ENCODE measurements at regions not wholly inside any gene's neighbourhood (a gene's known extent, or its start where the extent isn't known, plus 50 kb on each side); places are given as distances from the start of the nearest gene placed in this dataset.

DNA sequence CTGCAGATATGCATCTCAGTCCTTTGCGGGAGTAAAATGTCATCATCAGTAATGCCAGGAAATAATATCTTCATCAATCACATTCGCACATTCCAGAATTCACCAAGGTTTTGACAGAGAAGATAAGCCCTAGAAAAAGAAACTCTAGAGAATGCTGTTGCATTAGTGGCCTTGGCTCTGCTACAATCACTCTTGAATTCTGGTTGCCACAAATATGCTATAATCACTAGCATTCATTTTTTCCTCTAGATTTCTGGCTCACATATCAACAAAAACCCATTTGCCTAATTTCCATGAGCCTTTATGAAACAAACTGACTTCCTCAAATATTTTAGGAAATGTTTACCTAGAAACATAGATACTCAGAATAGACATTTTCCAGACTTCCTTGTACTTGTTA lies 653.4 kb downstream of the ANXA1 start:
- Histone ChIP-seq H3K27ac (ENCODE audit: low read length) (no peak overlapping the region), H3K36me3 (ENCODE audit: control insufficient read depth, insufficient read depth, low read length) (no peaks in the 10 kb centered on the region), H3K9me3 (ENCODE audit: control insufficient read depth, insufficient read depth, low read length) (no peaks in the 10 kb centered on the region), H3K4me3 (ENCODE audit: low read length) (no peak overlapping the region), H3K27me3 (ENCODE audit: control insufficient read depth, insufficient read depth, low read length) (no peaks in the 10 kb centered on the region), H3K4me1 (ENCODE audit: control insufficient read depth, insufficient read depth, low read length) (no peaks in the 10 kb centered on the region)
- Mint-ChIP-seq H3K4me3 (no peak overlapping the region), H3K27ac (no peak overlapping the region), H3K36me3 (no peaks in the 10 kb centered on the region), H3K27me3 (ENCODE audit: low read depth in 2 of 2) (peaks cover 0 to 3% of the 10 kb centered on the region in 2 donors), H3K4me1 (no peaks in the 10 kb centered on the region), H3K9me3 (peaks cover 0 to under 1% of the 10 kb centered on the region in 2 donors)
- ATAC-seq: no peak
- WGBS (ENCODE audit: insufficient coverage): 56% methylated on average over 2 of the region's 2 CpGs
- intact Hi-C loops (cut with micrococcal nuclease): no loop called here
- no peak for DNase-seq
- TF ChIP-seq, protein P1, sequence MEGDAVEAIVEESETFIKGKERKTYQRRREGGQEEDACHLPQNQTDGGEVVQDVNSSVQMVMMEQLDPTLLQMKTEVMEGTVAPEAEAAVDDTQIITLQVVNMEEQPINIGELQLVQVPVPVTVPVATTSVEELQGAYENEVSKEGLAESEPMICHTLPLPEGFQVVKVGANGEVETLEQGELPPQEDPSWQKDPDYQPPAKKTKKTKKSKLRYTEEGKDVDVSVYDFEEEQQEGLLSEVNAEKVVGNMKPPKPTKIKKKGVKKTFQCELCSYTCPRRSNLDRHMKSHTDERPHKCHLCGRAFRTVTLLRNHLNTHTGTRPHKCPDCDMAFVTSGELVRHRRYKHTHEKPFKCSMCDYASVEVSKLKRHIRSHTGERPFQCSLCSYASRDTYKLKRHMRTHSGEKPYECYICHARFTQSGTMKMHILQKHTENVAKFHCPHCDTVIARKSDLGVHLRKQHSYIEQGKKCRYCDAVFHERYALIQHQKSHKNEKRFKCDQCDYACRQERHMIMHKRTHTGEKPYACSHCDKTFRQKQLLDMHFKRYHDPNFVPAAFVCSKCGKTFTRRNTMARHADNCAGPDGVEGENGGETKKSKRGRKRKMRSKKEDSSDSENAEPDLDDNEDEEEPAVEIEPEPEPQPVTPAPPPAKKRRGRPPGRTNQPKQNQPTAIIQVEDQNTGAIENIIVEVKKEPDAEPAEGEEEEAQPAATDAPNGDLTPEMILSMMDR (IDR thresholded peaks at IDR 0.05): no peak

DNA sequence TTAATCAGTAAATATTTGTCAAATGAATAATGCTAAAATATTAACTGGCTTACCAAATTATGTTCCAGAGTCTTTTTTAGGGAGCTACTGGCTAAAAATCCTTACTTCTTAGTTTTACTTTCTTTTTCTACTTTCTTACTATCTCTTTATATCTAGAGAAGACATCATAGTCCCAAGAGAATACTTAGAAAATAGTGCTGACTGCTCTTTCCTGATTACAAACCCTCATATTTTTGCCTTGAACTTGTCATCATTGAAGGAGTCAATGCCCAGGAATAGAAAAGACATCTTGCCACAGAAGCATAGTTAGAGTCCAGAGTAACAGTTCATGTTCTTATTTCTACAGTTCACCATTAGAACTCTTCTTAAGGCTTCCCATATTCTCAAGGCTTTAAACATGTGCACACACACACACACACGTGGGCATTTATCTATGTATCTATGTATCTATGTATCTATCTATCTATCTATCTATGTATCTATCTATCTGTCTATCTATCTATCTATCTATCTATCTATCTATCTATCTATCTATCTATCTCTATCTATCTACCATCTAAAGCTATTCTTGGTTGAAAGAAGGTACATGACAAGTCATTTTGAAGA lies 654.3 kb downstream of the ANXA1 start:
- intact Hi-C loops (cut with micrococcal nuclease): no loop called here
- H3K27me3 ChIP-seq (ENCODE audit: control insufficient read depth, insufficient read depth, low read length): no peaks in the 10 kb centered on the region
- no peaks in the 10 kb centered on the region for H3K9me3 ChIP-seq (ENCODE audit: control insufficient read depth, insufficient read depth, low read length)
- ATAC-seq (no peak), DNase-seq (no peak)
- Mint-ChIP-seq H3K4me1 (no peaks in the 10 kb centered on the region), H3K36me3 (no peaks in the 10 kb centered on the region), H3K4me3 (no peak overlapping the region), H3K27me3 (ENCODE audit: low read depth in 2 of 2) (peaks cover 0 to 6% of the 10 kb centered on the region in 2 donors), H3K9me3 (no peaks in the 10 kb centered on the region), H3K27ac (no peak overlapping the region)
- H3K36me3 ChIP-seq (ENCODE audit: control insufficient read depth, insufficient read depth, low read length): no peaks in the 10 kb centered on the region
- H3K4me1 ChIP-seq (ENCODE audit: control insufficient read depth, insufficient read depth, low read length): no peaks in the 10 kb centered on the region
- TF ChIP-seq, protein P1 (IDR thresholded peaks at IDR 0.05): no peak
- no CpG with 5 or more reads among the region's 1 CpG for WGBS (ENCODE audit: insufficient coverage)
- H3K27ac ChIP-seq (ENCODE audit: low read length): no peak overlapping the region
- no peak overlapping the region for H3K4me3 ChIP-seq (ENCODE audit: low read length)

DNA sequence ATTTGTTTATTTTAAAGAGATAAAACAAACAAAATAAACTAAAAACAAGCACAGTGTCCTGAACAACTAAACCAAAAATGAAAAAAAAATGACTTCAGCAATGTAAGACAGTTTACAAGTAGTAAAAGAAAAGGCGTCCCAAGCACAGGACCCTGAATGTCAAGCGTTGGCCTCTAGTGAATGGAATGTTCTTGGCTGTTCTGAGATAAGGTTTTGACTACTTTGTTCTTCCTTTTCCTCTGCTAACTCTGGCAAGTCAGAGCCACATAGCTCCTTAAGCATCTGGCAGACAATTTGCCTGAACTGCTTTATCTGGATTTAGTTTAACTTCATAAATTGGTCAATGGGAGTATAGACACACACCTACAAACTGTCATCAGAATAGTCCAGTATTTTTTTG lies 655.2 kb downstream of the ANXA1 start:
- H3K4me1 Mint-ChIP-seq: no peaks in the 10 kb centered on the region
- no peaks in the 10 kb centered on the region for H3K9me3 Mint-ChIP-seq
- H3K36me3 Mint-ChIP-seq: no peaks in the 10 kb centered on the region
- no peak for ATAC-seq
- intact Hi-C loops (cut with micrococcal nuclease): no loop called here
- H3K4me3 ChIP-seq (ENCODE audit: low read length): no peak overlapping the region
- DNase-seq: no peak
- no peak overlapping the region for H3K27ac Mint-ChIP-seq
- WGBS (ENCODE audit: insufficient coverage): 94% methylated on average over 2 of the region's 2 CpGs
- H3K27me3 ChIP-seq (ENCODE audit: control insufficient read depth, insufficient read depth, low read length): no peaks in the 10 kb centered on the region
- H3K27me3 Mint-ChIP-seq (ENCODE audit: low read depth in 2 of 2): peaks cover 0 to 6% of the 10 kb centered on the region in 2 donors
- H3K4me1 ChIP-seq (ENCODE audit: control insufficient read depth, insufficient read depth, low read length): no peaks in the 10 kb centered on the region
- no peak overlapping the region for H3K27ac ChIP-seq (ENCODE audit: low read length)
- H3K36me3 ChIP-seq (ENCODE audit: control insufficient read depth, insufficient read depth, low read length): no peaks in the 10 kb centered on the region
- no peaks in the 10 kb centered on the region for H3K9me3 ChIP-seq (ENCODE audit: control insufficient read depth, insufficient read depth, low read length)
- TF ChIP-seq, protein P1 (IDR thresholded peaks at IDR 0.05): no peak
- H3K4me3 Mint-ChIP-seq: no peak overlapping the region

DNA sequence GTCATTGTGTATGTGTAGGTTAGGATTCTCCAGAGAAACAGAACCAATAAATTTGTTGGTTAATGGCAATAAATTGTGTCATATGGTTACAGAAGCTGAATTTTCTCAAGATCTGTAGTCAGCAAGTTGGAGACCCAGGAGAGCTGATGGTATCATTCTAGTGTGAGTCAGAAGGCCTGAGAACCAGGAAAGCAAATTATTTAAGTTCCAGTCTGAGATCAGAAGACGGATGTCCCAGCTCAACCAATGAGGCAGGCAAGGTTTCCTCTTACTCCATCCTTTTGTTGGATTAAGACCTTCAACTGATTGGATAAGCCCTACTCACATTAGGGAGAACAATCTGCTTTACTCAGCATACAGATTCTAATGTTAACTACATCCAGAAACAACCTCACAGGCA lies 656.3 kb downstream of the ANXA1 start:
- 69% methylated on average over 1 of the region's 1 CpG for WGBS (ENCODE audit: insufficient coverage)
- Mint-ChIP-seq H3K9me3 (no peaks in the 10 kb centered on the region), H3K36me3 (no peaks in the 10 kb centered on the region), H3K4me1 (no peaks in the 10 kb centered on the region), H3K27me3 (ENCODE audit: low read depth in 2 of 2) (peaks cover 0 to 6% of the 10 kb centered on the region in 2 donors), H3K4me3 (no peak overlapping the region), H3K27ac (no peak overlapping the region)
- DNase-seq (no peak), ATAC-seq (no peak)
- Histone ChIP-seq H3K4me1 (ENCODE audit: control insufficient read depth, insufficient read depth, low read length) (no peaks in the 10 kb centered on the region), H3K9me3 (ENCODE audit: control insufficient read depth, insufficient read depth, low read length) (no peaks in the 10 kb centered on the region), H3K27ac (ENCODE audit: low read length) (no peak overlapping the region), H3K36me3 (ENCODE audit: control insufficient read depth, insufficient read depth, low read length) (no peaks in the 10 kb centered on the region), H3K27me3 (ENCODE audit: control insufficient read depth, insufficient read depth, low read length) (no peaks in the 10 kb centered on the region), H3K4me3 (ENCODE audit: low read length) (no peak overlapping the region)
- TF ChIP-seq, protein P1 (IDR thresholded peaks at IDR 0.05): no peak
- intact Hi-C loops (cut with micrococcal nuclease): no loop called here

Measured in natural killer cell (primary cell).